ENCODE measurements at regions not wholly inside any gene's neighbourhood (a gene's known extent, or its start where the extent isn't known, plus 50 kb on each side); places are given as distances from the start of the nearest gene placed in this dataset.

DNA sequence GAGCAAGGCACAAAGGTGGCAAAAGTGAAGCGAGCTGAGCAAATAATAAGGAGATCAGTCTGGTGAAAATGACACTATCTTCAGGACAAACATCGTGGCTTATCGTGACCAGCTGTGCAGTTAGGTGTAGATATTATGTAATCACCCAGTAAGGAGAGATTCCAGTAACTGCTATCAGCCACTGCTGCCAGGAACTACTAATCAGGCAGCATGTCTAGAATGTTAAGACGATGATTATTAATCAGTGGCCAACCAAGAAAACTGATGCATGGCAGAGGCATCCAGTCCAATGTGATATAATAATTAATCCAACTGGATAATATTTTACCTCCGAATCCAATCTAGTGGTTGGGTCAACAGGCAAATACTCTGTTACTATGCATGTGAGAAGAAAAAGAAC lies 252.7 kb upstream of the ZPLD1 start:
- Histone ChIP-seq H3K36me3 (ENCODE audit: control insufficient read depth in 4 of 4, insufficient read depth in 4 of 4, low read length in 4 of 4) (no peaks in the 10 kb centered on the region), H3K9me3 (ENCODE audit: control insufficient read depth in 4 of 4, insufficient read depth in 3 of 4, low read length in 3 of 4) (peaks cover 0 to 2% (median 0%) of the 10 kb centered on the region in 4 donors), H3K9ac (ENCODE audit: insufficient read depth in 1 of 2, low read length in 2 of 2) (no peak overlapping the region), H3K27me3 (ENCODE audit: control insufficient read depth in 3 of 3, insufficient read depth in 3 of 3, low read length in 2 of 3) (no peaks in the 10 kb centered on the region), H3K4me3 (no peak overlapping the region), H3K27ac (ENCODE audit: low read depth in 1 of 2, low read length in 1 of 2) (peak overlapping the region; percentile 54 to 59), H3K4me1 (ENCODE audit: control insufficient read depth in 5 of 5, insufficient read depth in 5 of 5, low read length in 5 of 5) (peaks cover 2 to 35% (median 11%) of the 10 kb centered on the region in 5 donors)
- ATAC-seq (ENCODE audit: insufficient read depth, low FRiP score) (peak; percentile 51), DNase-seq (no peak)
- TF ChIP-seq, protein P1, sequence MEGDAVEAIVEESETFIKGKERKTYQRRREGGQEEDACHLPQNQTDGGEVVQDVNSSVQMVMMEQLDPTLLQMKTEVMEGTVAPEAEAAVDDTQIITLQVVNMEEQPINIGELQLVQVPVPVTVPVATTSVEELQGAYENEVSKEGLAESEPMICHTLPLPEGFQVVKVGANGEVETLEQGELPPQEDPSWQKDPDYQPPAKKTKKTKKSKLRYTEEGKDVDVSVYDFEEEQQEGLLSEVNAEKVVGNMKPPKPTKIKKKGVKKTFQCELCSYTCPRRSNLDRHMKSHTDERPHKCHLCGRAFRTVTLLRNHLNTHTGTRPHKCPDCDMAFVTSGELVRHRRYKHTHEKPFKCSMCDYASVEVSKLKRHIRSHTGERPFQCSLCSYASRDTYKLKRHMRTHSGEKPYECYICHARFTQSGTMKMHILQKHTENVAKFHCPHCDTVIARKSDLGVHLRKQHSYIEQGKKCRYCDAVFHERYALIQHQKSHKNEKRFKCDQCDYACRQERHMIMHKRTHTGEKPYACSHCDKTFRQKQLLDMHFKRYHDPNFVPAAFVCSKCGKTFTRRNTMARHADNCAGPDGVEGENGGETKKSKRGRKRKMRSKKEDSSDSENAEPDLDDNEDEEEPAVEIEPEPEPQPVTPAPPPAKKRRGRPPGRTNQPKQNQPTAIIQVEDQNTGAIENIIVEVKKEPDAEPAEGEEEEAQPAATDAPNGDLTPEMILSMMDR (IDR thresholded peaks at IDR 0.05; ENCODE audit: control extremely low read depth, extremely low read depth): no peak
- 44% methylated on average over 5 of the region's 5 CpGs for WGBS, 2 donors

DNA sequence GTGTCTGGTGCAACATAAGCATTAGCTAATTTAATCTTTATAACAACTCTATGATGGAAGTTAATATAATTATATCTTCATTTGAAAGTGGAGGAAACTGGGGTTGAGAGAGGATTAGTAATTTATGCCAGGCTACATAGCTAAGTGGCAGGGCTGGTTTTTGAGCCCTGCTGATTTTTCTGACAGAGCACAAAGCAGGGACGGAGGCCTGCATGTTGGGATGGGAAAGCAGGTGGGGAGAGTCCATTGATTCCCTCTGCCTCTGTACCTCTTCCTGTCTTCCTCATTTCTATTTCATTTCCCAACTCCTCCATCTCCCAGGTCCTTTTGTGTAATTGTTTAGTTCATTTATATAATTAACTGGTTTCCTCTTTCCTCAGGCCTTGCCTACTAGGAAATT lies 251.6 kb upstream of the ZPLD1 start:
- H3K4me1 ChIP-seq (ENCODE audit: control insufficient read depth in 5 of 5, insufficient read depth in 5 of 5, low read length in 5 of 5): peaks cover 2 to 35% (median 11%) of the 10 kb centered on the region in 5 donors
- no peak for DNase-seq
- ATAC-seq (ENCODE audit: insufficient read depth, low FRiP score): no peak
- H3K27ac ChIP-seq (ENCODE audit: low read depth in 1 of 2, low read length in 1 of 2): no peak overlapping the region
- WGBS, 2 donors: 82 to 84% methylated on average over 1 of the region's 1 CpG
- H3K36me3 ChIP-seq (ENCODE audit: control insufficient read depth in 4 of 4, insufficient read depth in 4 of 4, low read length in 4 of 4): no peaks in the 10 kb centered on the region
- H3K9me3 ChIP-seq (ENCODE audit: control insufficient read depth in 4 of 4, insufficient read depth in 3 of 4, low read length in 3 of 4): peaks cover 0 to 2% (median 0%) of the 10 kb centered on the region in 4 donors
- TF ChIP-seq, protein P1 (IDR thresholded peaks at IDR 0.05; ENCODE audit: control extremely low read depth, extremely low read depth): no peak
- no peak overlapping the region for H3K4me3 ChIP-seq
- no peaks in the 10 kb centered on the region for H3K27me3 ChIP-seq (ENCODE audit: control insufficient read depth in 3 of 3, insufficient read depth in 3 of 3, low read length in 2 of 3)
- H3K9ac ChIP-seq (ENCODE audit: insufficient read depth in 1 of 2, low read length in 2 of 2): no peak overlapping the region

DNA sequence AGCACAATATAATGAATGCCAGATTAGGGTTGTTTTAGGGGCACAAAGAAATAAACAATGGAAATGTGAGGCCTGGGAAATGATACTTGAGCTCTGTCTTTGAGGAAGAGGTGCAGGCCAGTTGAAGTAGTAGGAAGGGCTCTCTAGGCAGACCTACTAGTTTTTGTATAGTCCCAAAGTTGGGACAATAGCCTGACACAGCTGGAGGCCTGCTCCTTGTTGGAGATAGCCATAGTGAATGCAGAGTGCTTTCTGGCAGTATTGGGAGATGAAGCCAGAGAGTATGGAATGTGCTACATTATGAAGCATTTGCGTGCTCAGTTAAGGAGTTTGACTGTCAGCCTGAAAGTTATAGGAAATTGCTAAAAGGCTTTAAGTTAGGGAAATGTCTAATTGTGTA lies 251.2 kb upstream of the ZPLD1 start:
- H3K4me3 ChIP-seq: no peak overlapping the region
- TF ChIP-seq, protein P1 (IDR thresholded peaks at IDR 0.05; ENCODE audit: control extremely low read depth, extremely low read depth): no peak
- peaks cover 2 to 35% (median 11%) of the 10 kb centered on the region in 5 donors for H3K4me1 ChIP-seq (ENCODE audit: control insufficient read depth in 5 of 5, insufficient read depth in 5 of 5, low read length in 5 of 5)
- H3K9ac ChIP-seq (ENCODE audit: insufficient read depth in 1 of 2, low read length in 2 of 2): no peak overlapping the region
- no peak overlapping the region for H3K27ac ChIP-seq (ENCODE audit: low read depth in 1 of 2, low read length in 1 of 2)
- H3K36me3 ChIP-seq (ENCODE audit: control insufficient read depth in 4 of 4, insufficient read depth in 4 of 4, low read length in 4 of 4): no peaks in the 10 kb centered on the region
- H3K27me3 ChIP-seq (ENCODE audit: control insufficient read depth in 3 of 3, insufficient read depth in 3 of 3, low read length in 2 of 3): no peaks in the 10 kb centered on the region
- ATAC-seq (ENCODE audit: insufficient read depth, low FRiP score) (no peak), DNase-seq (no peak)
- WGBS, 2 donors: 94 to 95% methylated on average over 1 of the region's 1 CpG
- H3K9me3 ChIP-seq (ENCODE audit: control insufficient read depth in 4 of 4, insufficient read depth in 3 of 4, low read length in 3 of 4): peaks cover 0 to 2% (median 0%) of the 10 kb centered on the region in 4 donors

DNA sequence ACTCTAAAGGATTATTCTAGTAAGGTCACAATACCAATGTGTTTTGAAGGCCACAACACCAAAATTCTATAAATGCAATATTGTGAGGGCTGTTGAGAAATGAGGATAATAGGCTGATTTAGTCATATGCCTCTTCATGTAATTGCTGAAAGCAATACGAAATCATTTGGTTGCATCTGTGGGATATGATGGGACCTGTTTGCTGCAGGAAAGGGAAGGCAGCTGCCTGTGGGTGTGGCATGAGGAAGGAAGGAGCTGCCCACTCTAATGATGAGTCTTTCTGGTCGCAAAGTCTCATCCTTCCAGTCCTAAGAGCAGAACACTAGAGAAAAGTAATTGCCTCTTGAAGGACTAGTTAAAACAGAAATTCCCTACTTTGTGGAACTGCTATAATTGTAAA lies 245.3 kb upstream of the ZPLD1 start:
- 28 to 45% methylated on average over 2 of the region's 2 CpGs for WGBS, 2 donors
- H3K4me3 ChIP-seq: no peak overlapping the region
- ATAC-seq (ENCODE audit: insufficient read depth, low FRiP score): no peak
- H3K9me3 ChIP-seq (ENCODE audit: control insufficient read depth in 4 of 4, insufficient read depth in 3 of 4, low read length in 3 of 4): peaks cover 0 to 2% (median 0%) of the 10 kb centered on the region in 4 donors
- TF ChIP-seq, protein P1 (IDR thresholded peaks at IDR 0.05; ENCODE audit: control extremely low read depth, extremely low read depth): no peak
- H3K9ac ChIP-seq (ENCODE audit: insufficient read depth in 1 of 2, low read length in 2 of 2): no peak overlapping the region
- H3K27ac ChIP-seq (ENCODE audit: low read depth in 1 of 2, low read length in 1 of 2): no peak overlapping the region
- H3K27me3 ChIP-seq (ENCODE audit: control insufficient read depth in 3 of 3, insufficient read depth in 3 of 3, low read length in 2 of 3): no peaks in the 10 kb centered on the region
- H3K36me3 ChIP-seq (ENCODE audit: control insufficient read depth in 4 of 4, insufficient read depth in 4 of 4, low read length in 4 of 4): no peaks in the 10 kb centered on the region
- no peak for DNase-seq
- H3K4me1 ChIP-seq (ENCODE audit: control insufficient read depth in 5 of 5, insufficient read depth in 5 of 5, low read length in 5 of 5): peaks cover 0 to 2% (median 0%) of the 10 kb centered on the region in 5 donors

All from lung (tissue), 11 donors.